SK-N-SH treated with all-trans-retinoic acid at 6 μM for 48 hours (cell line): ENCODE measurements at regions not wholly inside any gene's neighbourhood (a gene's known extent, or its start where the extent isn't known, plus 50 kb on each side); places are given as distances from the start of the nearest gene placed in this dataset.

Experiments
- ATAC-seq: fragments of 200-7000 bp; cut with Tn5 transposase; 3 replicates; pipeline ENCODE4 v1.9.1; 2020; ENCODE audit warnings: mild to moderate bottlenecking, moderate library complexity
- ARNTL ChIP-seq: fragments of 450-650 bp; formaldehyde crosslinking; IDR thresholded peaks from 2 replicates; pipeline ENCODE4 v1.5.0; 2020; ENCODE audit warnings: low read depth, mild to moderate bottlenecking, moderate library complexity, borderline replicate concordance
- BACH2 ChIP-seq: fragments of 250-450 bp; sonication (Bioruptor Pico); IDR thresholded peaks from 2 replicates; pipeline ENCODE4 v1.9.0; 2021; ENCODE audit warnings: mild to moderate bottlenecking, borderline replicate concordance
- CREB5 ChIP-seq: fragments of 250-450 bp; sonication (Bioruptor Pico); IDR thresholded peaks from 2 replicates; pipeline ENCODE4 v1.5.1; 2020; ENCODE audit warnings: low read depth, mild to moderate bottlenecking, moderate library complexity
- CSRNP3 ChIP-seq: fragments of 250-450 bp; sonication (Bioruptor Pico); IDR thresholded peaks from 2 replicates; pipeline ENCODE4 v1.5.1; 2021; ENCODE audit warnings: mild to moderate bottlenecking, moderate library complexity
- ESRRG ChIP-seq: fragments of 250-450 bp; sonication (Bioruptor Pico); IDR thresholded peaks from 2 replicates; pipeline ENCODE4 v1.6.1; 2021; ENCODE audit warnings: mild to moderate bottlenecking
- GLIS3 ChIP-seq: fragments of 250-450 bp; sonication (Bioruptor Pico); IDR thresholded peaks from 2 replicates; pipeline ENCODE4 v1.5.0; 2020; ENCODE audit warnings: mild to moderate bottlenecking, moderate library complexity
- ISL1 ChIP-seq: fragments of 250-450 bp; sonication (Bioruptor Pico); IDR thresholded peaks from 2 replicates; pipeline ENCODE4 v2.1.2; 2022; ENCODE audit warnings: mild to moderate bottlenecking, moderate library complexity
- PATZ1 ChIP-seq: fragments of 250-450 bp; sonication (Bioruptor Pico); IDR thresholded peaks from 2 replicates; pipeline ENCODE4 v1.8.0; 2020; ENCODE audit warnings: mild to moderate bottlenecking, moderate library complexity, borderline replicate concordance
- PPARA ChIP-seq: fragments of 250-450 bp; sonication (Bioruptor Pico); IDR thresholded peaks from 2 replicates; pipeline ENCODE4 v1.5.0; 2020; ENCODE audit warnings: mild to moderate bottlenecking, borderline replicate concordance
- RARB ChIP-seq: fragments of 250-450 bp; sonication (Bioruptor Pico); IDR thresholded peaks from 2 replicates; pipeline ENCODE4 v1.8.0; 2021; ENCODE audit warnings: mild to moderate bottlenecking, moderate library complexity
- SNAI2 ChIP-seq: fragments of 250-450 bp; sonication (Bioruptor Pico); IDR thresholded peaks from 2 replicates; pipeline ENCODE4 v1.5.0; 2020; ENCODE audit warnings: mild to moderate bottlenecking, moderate library complexity
- TCF4 ChIP-seq: fragments of 250-450 bp; sonication (Bioruptor Pico); IDR thresholded peaks from 2 replicates; pipeline ENCODE4 v1.8.0; 2021; ENCODE audit warnings: mild to moderate bottlenecking, moderate library complexity, borderline replicate concordance
- TOX ChIP-seq: fragments of 250-450 bp; sonication (Bioruptor Pico); IDR thresholded peaks from 2 replicates; pipeline ENCODE4 v1.8.0; 2021; ENCODE audit warnings: mild to moderate bottlenecking, moderate library complexity, borderline replicate concordance
- TSHZ2 ChIP-seq: fragments of 250-450 bp; sonication (Bioruptor Pico); IDR thresholded peaks from 2 replicates; pipeline ENCODE4 v1.5.0; 2020; ENCODE audit warnings: mild to moderate bottlenecking, moderate library complexity
- ZC3H10 ChIP-seq: fragments of 250-450 bp; sonication (Bioruptor Pico); IDR thresholded peaks from 2 replicates; pipeline ENCODE4 v1.5.1; 2021; ENCODE audit warnings: mild to moderate bottlenecking, moderate library complexity
- ZFP3 ChIP-seq: fragments of 250-450 bp; sonication (Bioruptor Pico); IDR thresholded peaks from 2 replicates; pipeline ENCODE4 v1.5.0; 2020; ENCODE audit warnings: mild to moderate bottlenecking, moderate library complexity
- ZFP30 ChIP-seq: fragments of 450-650 bp; formaldehyde crosslinking; IDR thresholded peaks from 2 replicates; pipeline ENCODE4 v1.5.0; 2022; ENCODE audit warnings: mild to moderate bottlenecking, moderate library complexity
- ZNF565 ChIP-seq: fragments of 450-650 bp; formaldehyde crosslinking; conservative IDR thresholded peaks from 2 replicates; pipeline ENCODE4 v1.5.0; 2020; ENCODE audit warnings: low read depth, mild to moderate bottlenecking, moderate library complexity
- ZNF70 ChIP-seq: fragments of 450-650 bp; formaldehyde crosslinking; IDR thresholded peaks from 2 replicates; pipeline ENCODE4 v1.5.0; 2020; ENCODE audit warnings: mild to moderate bottlenecking, moderate library complexity
- ZNF8 ChIP-seq: fragments of 450-650 bp; formaldehyde crosslinking; IDR thresholded peaks from 2 replicates; pipeline ENCODE4 v1.5.0; 2020; ENCODE audit warnings: mild to moderate bottlenecking, moderate library complexity

- no peak for ATAC-seq
These were observed 52.7 kb upstream of the FRMPD3 start for GRCh38 chrX:107396783-107397182.

GRCh38 chrX:107398115-107398514, 51.3 kb upstream of the FRMPD3 start:
- TF ChIP-seq RARB, result no peak
- no peak for TF ChIP-seq ZFP3
- no peak for TF ChIP-seq TCF4 (CRISPR knock-in tag)
- no peak for TF ChIP-seq TOX
- no peak for TF ChIP-seq ZC3H10
- no peak for TF ChIP-seq CREB5 (CRISPR knock-in tag)
- no peak for TF ChIP-seq ZNF8
- no peak for TF ChIP-seq BACH2 (CRISPR knock-in tag)
- TF ChIP-seq PPARA (CRISPR knock-in tag), result no peak
- TF ChIP-seq ZFP30 (CRISPR knock-in tag), result no peak
- TF ChIP-seq ZNF70 (CRISPR knock-in tag), result no peak
- no peak for TF ChIP-seq ISL1
- no peak for TF ChIP-seq CSRNP3 (CRISPR knock-in tag)
- no peak for TF ChIP-seq ESRRG

More at GRCh38 chrX:107396783-107397182, 52.7 kb upstream of the FRMPD3 start:
- no peak for TF ChIP-seq ZFP30 (CRISPR knock-in tag)
- TF ChIP-seq ESRRG, result no peak
- TF ChIP-seq ZNF565 (CRISPR knock-in tag), result no peak
- TF ChIP-seq ZFP3, result no peak
- no peak for TF ChIP-seq GLIS3 (CRISPR knock-in tag)
- no peak for TF ChIP-seq PATZ1 (CRISPR knock-in tag)
- TF ChIP-seq ARNTL, result no peak
- no peak for TF ChIP-seq TCF4 (CRISPR knock-in tag)
- TF ChIP-seq CREB5 (CRISPR knock-in tag), result no peak
- no peak for TF ChIP-seq PPARA (CRISPR knock-in tag)
- TF ChIP-seq SNAI2 (CRISPR knock-in tag), result no peak
- no peak for TF ChIP-seq TSHZ2
- TF ChIP-seq CSRNP3 (CRISPR knock-in tag), result no peak
- TF ChIP-seq BACH2 (CRISPR knock-in tag), result no peak

More at GRCh38 chrX:107398115-107398514, 51.3 kb upstream of the FRMPD3 start:
- no peak for ATAC-seq
